Loucy (cell line): ENCODE measurements at regions not wholly inside any gene's neighbourhood (a gene's known extent, or its start where the extent isn't known, plus 50 kb on each side); places are given as distances from the start of the nearest gene placed in this dataset.

Source experiments
- H2AFZ ChIP-seq: fragments of 200-600 bp; sonication (generic); 2 replicates; pipeline ENCODE4 v1.6.0; 2016; ENCODE audit warnings: antibody characterized with exemption, mild to moderate bottlenecking, low read length, moderate library complexity
- H3F3A ChIP-seq: fragments of 200-600 bp; 2 replicates; pipeline ENCODE4 v1.6.0; 2016; ENCODE audit warnings: antibody characterized with exemption, low read depth, mild to moderate bottlenecking
- H3K27me3 ChIP-seq: fragments of 200-600 bp; sonication (generic); 2 replicates; pipeline ENCODE4 v1.6.1; 2014; ENCODE audit warnings: low read length, mild to moderate bottlenecking; ENCODE audit not compliant: insufficient read depth, poor library complexity, severe bottlenecking
- H3K36me3 ChIP-seq: fragments of 200-600 bp; sonication (generic); 2 replicates; pipeline ENCODE4 v1.6.1; 2016; ENCODE audit warnings: low read length; ENCODE audit not compliant: insufficient read depth
- H3K4me1 ChIP-seq: fragments of 200-600 bp; sonication (generic); 2 replicates; pipeline ENCODE4 v1.5.1; 2014; ENCODE audit warnings: low read length, mild to moderate bottlenecking; ENCODE audit not compliant: insufficient read depth, poor library complexity, severe bottlenecking
- H3K4me2 ChIP-seq: fragments of 200-600 bp; sonication (generic); 2 replicates; pipeline ENCODE4 v1.6.0; 2014; ENCODE audit warnings: antibody characterized with exemption, low read length, low read depth, mild to moderate bottlenecking; ENCODE audit not compliant: poor library complexity, severe bottlenecking
- H3K4me3 ChIP-seq: fragments of 200-600 bp; sonication (generic); 2 replicates; pipeline ENCODE4 v1.5.1; 2014; ENCODE audit warnings: low read length, mild to moderate bottlenecking, mixed read lengths; ENCODE audit not compliant: poor library complexity, severe bottlenecking
- H3K79me2 ChIP-seq: fragments of 200-600 bp; sonication (generic); 2 replicates; pipeline ENCODE4 v1.6.1; 2014; ENCODE audit warnings: low read length; ENCODE audit not compliant: insufficient read depth
- H3K9ac ChIP-seq: fragments of 200-600 bp; sonication (generic); 2 replicates; pipeline ENCODE4 v1.6.0; 2014; ENCODE audit warnings: mild to moderate bottlenecking, low read depth, low read length, moderate library complexity; ENCODE audit not compliant: poor library complexity, severe bottlenecking
- H3K9me2 ChIP-seq: fragments of 200-600 bp; sonication (generic); replicated peaks from 2 replicates; pipeline ENCODE4 v1.6.1; 2016; ENCODE audit warnings: low read depth, low read length, mixed read lengths
- H3K9me3 ChIP-seq: fragments of 200-600 bp; sonication (generic); 2 replicates; pipeline ENCODE4 v1.6.1; 2014; ENCODE audit warnings: mild to moderate bottlenecking, antibody characterized with exemption, low read length, low read depth; ENCODE audit not compliant: insufficient read depth
- H4K20me1 ChIP-seq: fragments of 200-600 bp; sonication (generic); 2 replicates; pipeline ENCODE4 v1.6.0; 2014; ENCODE audit warnings: antibody characterized with exemption, low read length, mild to moderate bottlenecking; ENCODE audit not compliant: insufficient read depth, poor library complexity, severe bottlenecking
- CTCF ChIP-seq: fragments of 200-600 bp; sonication (generic); conservative IDR thresholded peaks from 2 replicates; pipeline ENCODE4 v1.5.1; 2014; ENCODE audit warnings: mild to moderate bottlenecking, antibody characterized with exemption, low read length
- EZH2phosphoT487 ChIP-seq: fragments of 200-600 bp; IDR thresholded peaks from 2 replicates; pipeline ENCODE4 v1.6.1; 2018; ENCODE audit warnings: antibody characterized with exemption, mild to moderate bottlenecking, moderate library complexity, borderline replicate concordance

DNA sequence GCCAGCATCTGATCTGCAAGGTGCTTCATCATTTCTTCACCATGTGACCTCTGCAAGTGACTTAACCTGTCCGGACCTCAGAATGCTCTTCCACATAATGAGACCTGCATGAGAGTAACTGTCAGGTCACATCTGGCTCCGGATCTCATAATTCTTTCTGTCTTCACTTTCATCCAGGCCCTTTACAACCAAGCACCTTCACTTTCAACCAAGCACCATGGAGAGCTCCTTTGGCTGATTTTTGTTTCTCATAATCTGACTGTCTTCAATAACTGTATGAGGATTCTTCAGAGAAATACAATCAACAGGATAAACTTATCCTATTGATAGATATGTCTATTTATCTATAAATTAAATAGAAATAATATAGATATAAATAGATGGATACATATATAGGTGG is 148.1 kb downstream of the VCX3A start:
- TF ChIP-seq EZH2phosphoT487, result no peak
- no peaks in the 10 kb centered on the region for H3K36me3 ChIP-seq
- H2AFZ ChIP-seq, result no peak overlapping the region

DNA sequence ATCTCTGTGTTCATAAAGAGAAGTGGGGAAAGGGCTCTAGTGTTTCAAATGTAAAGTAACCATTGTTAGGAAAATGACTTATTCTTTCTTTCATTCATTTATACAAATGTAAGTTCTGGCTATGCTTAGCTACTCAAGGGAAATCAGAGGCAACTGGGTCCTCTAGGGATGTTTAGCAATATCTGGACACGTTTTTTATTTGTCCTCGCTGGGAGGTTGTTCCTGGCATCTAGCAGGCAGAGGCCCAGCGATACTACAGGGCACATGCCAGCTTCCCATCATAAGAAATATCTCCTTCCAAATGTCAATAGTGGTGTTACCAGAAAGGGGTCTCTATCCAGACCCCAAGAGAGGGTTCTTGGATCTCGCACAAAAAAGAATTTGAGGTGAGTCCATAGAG is 150.0 kb downstream of the VCX3A start:
- Histone ChIP-seq H3K79me2 (no peaks in the 10 kb centered on the region), H3K4me2 (no peak overlapping the region), H2AFZ (no peak overlapping the region), H3K9me2 (no peaks in the 10 kb centered on the region), H3K9ac (no peak overlapping the region), H3K9me3 (no peaks in the 10 kb centered on the region), H3F3A (no peaks in the 10 kb centered on the region), H4K20me1 (no peaks in the 10 kb centered on the region), H3K4me3 (no peak overlapping the region), H3K4me1 (no peaks in the 10 kb centered on the region), H3K27me3 (no peaks in the 10 kb centered on the region), H3K36me3 (no peaks in the 10 kb centered on the region)
- TF ChIP-seq EZH2phosphoT487 (no peak), CTCF (no peak)

More for the DNA sequence above, 148.1 kb downstream of the VCX3A start:
- Histone ChIP-seq H3K4me3 (no peak overlapping the region), H3K9me3 (no peaks in the 10 kb centered on the region), H3K4me2 (no peak overlapping the region), H3K79me2 (no peaks in the 10 kb centered on the region), H3K9me2 (no peaks in the 10 kb centered on the region), H3K4me1 (no peaks in the 10 kb centered on the region), H3F3A (no peaks in the 10 kb centered on the region), H3K9ac (no peak overlapping the region), H4K20me1 (no peaks in the 10 kb centered on the region), H3K27me3 (no peaks in the 10 kb centered on the region)

DNA sequence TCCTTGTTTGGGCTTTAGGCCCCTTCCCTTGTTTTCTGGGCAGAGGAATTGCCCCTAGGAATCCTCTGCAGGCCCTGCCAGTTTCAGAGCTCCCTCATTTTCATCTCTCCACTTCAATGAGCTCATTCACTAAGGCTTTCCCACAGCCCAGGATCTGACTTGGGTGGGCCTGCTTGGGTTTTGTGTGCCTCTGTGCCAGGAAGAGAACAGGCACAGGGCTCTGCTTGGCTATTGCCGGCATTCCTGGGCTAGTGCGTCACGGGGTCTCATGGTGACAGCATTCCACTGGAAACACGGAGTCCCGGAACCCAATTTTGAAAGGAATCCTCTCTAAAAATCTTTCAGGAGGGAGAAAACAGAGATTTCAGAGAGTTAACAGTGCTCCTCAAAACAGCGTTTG is 150.5 kb downstream of the VCX3A start:
- no peaks in the 10 kb centered on the region for H3K9me2 ChIP-seq
- no peaks in the 10 kb centered on the region for H3K27me3 ChIP-seq
- H4K20me1 ChIP-seq, result no peaks in the 10 kb centered on the region
- no peaks in the 10 kb centered on the region for H3K36me3 ChIP-seq
- H3K4me3 ChIP-seq, result no peak overlapping the region
- H2AFZ ChIP-seq, result no peak overlapping the region
- H3K4me2 ChIP-seq, result no peak overlapping the region
- TF ChIP-seq CTCF (no peak), EZH2phosphoT487 (no peak)
- H3F3A ChIP-seq, result no peaks in the 10 kb centered on the region
- H3K9ac ChIP-seq, result no peak overlapping the region
- H3K79me2 ChIP-seq, result no peaks in the 10 kb centered on the region
- no peaks in the 10 kb centered on the region for H3K4me1 ChIP-seq
- H3K9me3 ChIP-seq, result no peaks in the 10 kb centered on the region

DNA sequence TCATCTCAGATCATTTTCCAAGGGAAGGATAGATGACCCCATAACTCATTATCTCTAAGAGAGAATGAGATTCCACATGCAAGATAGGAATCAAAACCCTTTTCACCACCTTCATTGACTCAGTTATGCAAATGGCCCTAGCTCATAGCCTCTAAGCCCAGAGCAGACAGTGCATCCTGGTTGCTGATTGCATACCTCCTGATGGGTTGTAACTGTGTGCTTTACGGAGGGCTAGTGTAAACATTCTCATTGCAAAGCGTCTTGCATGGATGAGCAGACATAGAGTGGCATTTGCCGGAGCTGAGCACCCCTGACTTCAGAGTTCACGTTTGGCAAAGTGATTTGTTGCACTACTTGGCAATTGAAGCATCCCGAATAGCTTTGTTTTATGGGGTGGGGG is 151.0 kb downstream of the VCX3A start:
- no peak overlapping the region for H3K4me3 ChIP-seq
- H4K20me1 ChIP-seq, result no peaks in the 10 kb centered on the region
- no peaks in the 10 kb centered on the region for H3K27me3 ChIP-seq
- no peaks in the 10 kb centered on the region for H3K9me3 ChIP-seq
- H3K4me2 ChIP-seq, result no peak overlapping the region
- H3K36me3 ChIP-seq, result no peaks in the 10 kb centered on the region
- no peak overlapping the region for H2AFZ ChIP-seq
- no peak overlapping the region for H3K9ac ChIP-seq
- no peaks in the 10 kb centered on the region for H3K79me2 ChIP-seq
- H3K4me1 ChIP-seq, result no peaks in the 10 kb centered on the region
- TF ChIP-seq EZH2phosphoT487 (no peak), CTCF (no peak)
- no peaks in the 10 kb centered on the region for H3K9me2 ChIP-seq
- no peaks in the 10 kb centered on the region for H3F3A ChIP-seq
